ENCODE measurements at regions not wholly inside any gene's neighbourhood (a gene's known extent, or its start where the extent isn't known, plus 50 kb on each side); places are given as distances from the start of the nearest gene placed in this dataset.

GRCh38 chr11:88414981-88415413, 77.5 kb upstream of the CTSC start:
- TF ChIP-seq CTCF (IDR thresholded peaks at IDR 0.05) (no peak), POLR2A (IDR thresholded peaks at IDR 0.05) (no peak)
